Mesenchymal stem cell (in vitro differentiated cells and primary cell): ENCODE measurements at regions not wholly inside any gene's neighbourhood (a gene's known extent, or its start where the extent isn't known, plus 50 kb on each side); places are given as distances from the start of the nearest gene placed in this dataset.
A peak's percentile ranks its signal among the peaks of the same experiment; 100 is the strongest.

Source experiments
- DNase-seq: peaks from one replicate; pipeline ENCODE4 v3.0.0-alpha.2; 2013
- H2AFZ ChIP-seq: one replicate; pipeline ENCODE4 v1.6.1; 2013; ENCODE audit warnings: low read depth, mild to moderate bottlenecking, control low read depth, inconsistent platforms, low read length, moderate library complexity
- H2AK5ac ChIP-seq: 2 replicates; pipeline ENCODE4 v1.6.1; 2013; ENCODE audit warnings: low read length, moderate library complexity, mild to moderate bottlenecking, inconsistent platforms; ENCODE audit not compliant: severe bottlenecking
- H2BK120ac ChIP-seq: one replicate; pipeline ENCODE4 v1.6.1; 2013; ENCODE audit warnings: low read depth, mild to moderate bottlenecking, inconsistent platforms, low read length, moderate library complexity
- H2BK12ac ChIP-seq, 2 experiments: one replicate each; pipeline ENCODE4 v1.6.1; 2013; ENCODE audit warnings: inconsistent platforms in 2 of 2, low read length in 2 of 2, mild to moderate bottlenecking in 2 of 2, moderate library complexity in 2 of 2, control low read depth in 1 of 2
- H2BK15ac ChIP-seq: one replicate; pipeline ENCODE4 v1.6.1; 2013; ENCODE audit warnings: mild to moderate bottlenecking, low read depth, inconsistent platforms; ENCODE audit not compliant: poor library complexity, severe bottlenecking
- H2BK5ac ChIP-seq: 2 replicates; pipeline ENCODE4 v1.6.1; 2013; ENCODE audit warnings: low read depth, mild to moderate bottlenecking, low read length, control low read depth, inconsistent platforms; ENCODE audit not compliant: poor library complexity, severe bottlenecking
- H3K14ac ChIP-seq, 2 experiments: one replicate each; pipeline ENCODE4 v1.6.1; 2013; ENCODE audit warnings: inconsistent platforms in 2 of 2, low read length in 2 of 2, control low read depth in 1 of 2, mild to moderate bottlenecking in 1 of 2, moderate library complexity in 1 of 2
- H3K18ac ChIP-seq, 2 experiments: one replicate each; pipeline ENCODE4 v1.6.1; 2013; ENCODE audit warnings: inconsistent platforms in 2 of 2, low read length in 2 of 2, control low read depth in 1 of 2, low read depth in 1 of 2, mild to moderate bottlenecking in 1 of 2
- H3K23ac ChIP-seq, 2 experiments: one replicate each; pipeline ENCODE4 v1.6.1; 2013; ENCODE audit warnings: inconsistent platforms in 2 of 2, low read length in 2 of 2, mild to moderate bottlenecking in 2 of 2, moderate library complexity in 2 of 2, control low read depth in 1 of 2
- H3K27ac ChIP-seq: 2 replicates; pipeline ENCODE4 v1.5.1; 2013; ENCODE audit warnings: mild to moderate bottlenecking, moderate library complexity, low read length, control low read depth, inconsistent platforms; ENCODE audit not compliant: poor library complexity, severe bottlenecking
- H3K27me3 ChIP-seq, 2 experiments: 2 replicates each; pipeline versions ENCODE4 v1.6.1 to v1.7.0; 2013; ENCODE audit warnings: low read length in 2 of 2, mild to moderate bottlenecking in 2 of 2, moderate library complexity in 2 of 2, control low read depth in 1 of 2, inconsistent platforms in 1 of 2; ENCODE audit not compliant: control insufficient read depth in 1 of 2, insufficient read depth in 1 of 2
- H3K36me3 ChIP-seq, 2 experiments: 2 replicates each; pipeline versions ENCODE4 v1.6.1 to v1.7.0; 2013; ENCODE audit warnings: low read length in 2 of 2, control low read depth in 1 of 2, inconsistent platforms in 1 of 2, low read depth in 1 of 2, mild to moderate bottlenecking in 1 of 2; ENCODE audit not compliant: insufficient read depth in 2 of 2, control insufficient read depth in 1 of 2
- H3K4ac ChIP-seq, 2 experiments: one replicate each; pipeline ENCODE4 v1.6.1; 2013; ENCODE audit warnings: inconsistent platforms in 2 of 2, low read length in 2 of 2, mild to moderate bottlenecking in 2 of 2, moderate library complexity in 2 of 2, control low read depth in 1 of 2, low read depth in 1 of 2
- H3K4me1 ChIP-seq: 2 replicates; pipeline ENCODE4 v1.6.1; 2013; ENCODE audit warnings: low read depth, low read length, control low read depth; ENCODE audit not compliant: control insufficient read depth, insufficient read depth
- H3K4me2 ChIP-seq: 2 replicates; pipeline ENCODE4 v1.6.1; 2013; ENCODE audit warnings: low read length, mild to moderate bottlenecking, inconsistent platforms; ENCODE audit not compliant: poor library complexity, severe bottlenecking
- H3K4me3 ChIP-seq, 2 experiments: 2 replicates each; pipeline versions ENCODE4 v1.5.1 to v1.7.0; 2013; ENCODE audit warnings: low read length in 2 of 2, mild to moderate bottlenecking in 2 of 2, control low read depth in 1 of 2, low read depth in 1 of 2; ENCODE audit not compliant: insufficient read depth in 1 of 2
- H3K79me1 ChIP-seq: replicated peaks from 2 replicates; pipeline ENCODE4 v1.6.1; 2013; ENCODE audit warnings: mild to moderate bottlenecking, control low read depth, low read length, inconsistent platforms; ENCODE audit not compliant: poor library complexity, severe bottlenecking
- H3K9ac ChIP-seq: 2 replicates; pipeline ENCODE4 v1.7.0; 2013; ENCODE audit warnings: mild to moderate bottlenecking, low read length, moderate library complexity
- H3K9me3 ChIP-seq: 2 replicates; pipeline ENCODE4 v1.7.0; 2013; ENCODE audit warnings: mild to moderate bottlenecking, low read length; ENCODE audit not compliant: control insufficient read depth
- H4K8ac ChIP-seq: one replicate; pipeline ENCODE4 v1.6.1; 2013; ENCODE audit warnings: inconsistent platforms, mild to moderate bottlenecking, low read length, moderate library complexity
- H4K91ac ChIP-seq: one replicate; pipeline ENCODE4 v1.6.1; 2013; ENCODE audit warnings: mild to moderate bottlenecking, low read length, inconsistent platforms
- WGBS: methylation state at CpG from one replicate; pipeline ENCODE4 v1.1.7; 2013; ENCODE audit warnings: mixed read lengths; 5-methylcytosine and 5-hydroxymethylcytosine counted together

DNA sequence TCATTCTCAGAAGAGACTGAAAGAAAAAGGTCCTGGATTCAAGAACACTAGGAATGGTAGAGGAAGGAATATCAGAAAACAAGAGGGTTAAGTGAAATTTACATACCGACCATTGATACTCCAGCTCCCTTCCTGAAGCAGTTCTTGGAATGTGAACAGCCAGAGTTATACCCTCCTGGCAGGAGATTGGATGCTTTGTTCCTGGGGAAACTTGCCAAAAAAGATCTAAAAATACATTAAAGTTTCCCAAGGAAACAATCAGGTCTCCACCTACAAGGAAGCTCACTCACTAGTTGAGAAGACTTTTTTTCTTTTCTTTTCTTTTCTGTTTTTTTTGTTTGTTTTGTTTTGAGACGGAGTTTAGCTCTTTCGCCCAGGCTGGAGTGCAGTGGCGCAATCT, 91.1 kb downstream of the HLX start:
- Histone ChIP-seq H3K4me3 (no peak overlapping the region), H3K14ac (no peak overlapping the region), H2BK120ac (no peak overlapping the region), H3K36me3 (no peaks in the 10 kb centered on the region), H2BK5ac (no peak overlapping the region), H3K9me3 (no peaks in the 10 kb centered on the region), H3K4me2 (no peak overlapping the region), H4K8ac (no peak overlapping the region), H3K79me1 (no peaks in the 10 kb centered on the region), H3K23ac (no peak overlapping the region), H2BK15ac (no peak overlapping the region), H2AFZ (no peak overlapping the region), H4K91ac (no peak overlapping the region), H3K27me3 (no peaks in the 10 kb centered on the region), H2BK12ac (peak overlapping the region in 1 of 2 experiments; percentile 46), H2AK5ac (no peak overlapping the region), H3K4ac (no peak overlapping the region), H3K9ac (no peak overlapping the region), H3K27ac (no peak overlapping the region), H3K18ac (no peak overlapping the region), H3K4me1 (peaks cover 5% of the 10 kb centered on the region)
- no peak for DNase-seq
- 93% methylated on average over 4 of the region's 4 CpGs for WGBS

DNA sequence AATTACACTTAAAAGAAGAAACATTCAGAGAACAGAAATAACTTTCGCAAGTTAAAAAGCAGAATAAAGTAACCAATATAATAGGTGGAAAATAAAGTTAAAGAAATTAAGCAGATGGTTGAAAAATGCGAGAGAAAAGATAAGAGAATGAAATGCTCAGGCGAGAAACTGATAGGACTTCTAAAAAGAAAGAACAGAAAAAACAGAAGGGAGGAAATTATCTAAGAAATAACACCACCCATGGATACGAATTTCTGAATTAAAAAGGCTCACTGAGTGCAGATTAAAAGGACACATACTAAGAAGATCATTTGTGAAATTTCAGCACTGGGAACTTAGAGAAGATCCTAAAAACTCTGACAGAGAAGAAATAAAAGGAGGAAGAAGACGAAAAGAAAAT, 92.0 kb downstream of the HLX start:
- Histone ChIP-seq H3K9me3 (no peaks in the 10 kb centered on the region), H4K8ac (no peak overlapping the region), H3K23ac (no peak overlapping the region), H4K91ac (no peak overlapping the region), H3K9ac (no peak overlapping the region), H3K14ac (no peak overlapping the region), H3K27me3 (no peaks in the 10 kb centered on the region), H2AK5ac (no peak overlapping the region), H2AFZ (no peak overlapping the region), H2BK120ac (no peak overlapping the region), H3K79me1 (no peaks in the 10 kb centered on the region), H2BK12ac (no peak overlapping the region), H2BK15ac (no peak overlapping the region), H3K36me3 (no peaks in the 10 kb centered on the region), H2BK5ac (no peak overlapping the region), H3K4me1 (peaks cover 5% of the 10 kb centered on the region), H3K4me3 (no peak overlapping the region), H3K18ac (no peak overlapping the region), H3K4ac (no peak overlapping the region), H3K27ac (no peak overlapping the region), H3K4me2 (no peak overlapping the region)
- DNase-seq, result no peak
- 100% methylated on average over 2 of the region's 5 CpGs for WGBS

DNA sequence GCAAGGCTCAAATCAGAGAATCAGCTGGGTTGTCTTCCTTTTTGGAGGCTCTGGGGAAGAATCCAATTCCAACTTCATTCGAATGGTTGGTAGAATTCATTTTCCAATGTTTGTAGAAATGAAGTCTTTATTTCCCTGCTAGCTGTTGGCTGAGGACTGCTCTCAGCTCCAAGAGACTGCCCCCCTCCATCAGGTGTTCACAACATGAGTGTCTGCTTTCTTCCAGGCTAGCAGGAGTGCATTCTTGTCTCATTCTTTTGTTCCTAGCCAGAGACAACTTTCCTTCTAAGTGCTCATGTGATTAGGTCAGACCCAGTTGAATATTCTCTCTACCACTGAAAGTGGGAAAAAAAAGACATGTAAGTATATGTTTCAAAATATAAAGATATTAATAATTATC, 95.2 kb downstream of the HLX start:
- Histone ChIP-seq H3K9ac (no peak overlapping the region), H3K4me2 (no peak overlapping the region), H2BK12ac (no peak overlapping the region), H4K8ac (no peak overlapping the region), H3K79me1 (no peaks in the 10 kb centered on the region), H2BK120ac (no peak overlapping the region), H4K91ac (no peak overlapping the region), H2BK5ac (no peak overlapping the region), H2BK15ac (no peak overlapping the region), H3K18ac (no peak overlapping the region), H3K9me3 (no peaks in the 10 kb centered on the region), H3K27ac (no peak overlapping the region), H3K4me1 (no peaks in the 10 kb centered on the region), H3K23ac (no peak overlapping the region), H3K14ac (no peak overlapping the region), H2AFZ (no peak overlapping the region), H3K36me3 (no peaks in the 10 kb centered on the region), H3K4ac (no peak overlapping the region), H3K27me3 (no peaks in the 10 kb centered on the region), H2AK5ac (no peak overlapping the region), H3K4me3 (no peak overlapping the region)
- WGBS, result 60% methylated on average over 1 of the region's 1 CpG
- no peak for DNase-seq

DNA sequence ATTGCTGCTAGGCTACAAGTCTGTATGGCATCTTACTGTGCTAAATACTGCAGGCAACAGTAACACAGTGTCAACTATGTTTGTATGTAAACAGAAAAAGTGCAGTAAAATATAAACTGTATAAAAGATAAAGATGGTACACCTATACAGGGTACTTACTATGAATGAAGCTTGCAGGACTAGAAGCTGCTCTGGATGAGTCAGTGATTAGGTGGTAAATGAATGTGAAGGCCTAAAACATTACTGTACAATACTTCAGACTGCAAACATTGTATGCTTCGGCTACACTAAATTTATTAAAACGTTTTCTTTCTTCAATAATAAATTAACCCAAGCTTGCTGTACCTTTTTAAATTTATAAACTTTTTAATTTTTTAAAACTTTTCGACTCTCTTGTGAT, 97.1 kb downstream of the HLX start:
- H3K79me1 ChIP-seq, result no peaks in the 10 kb centered on the region
- H3K4ac ChIP-seq, result no peak overlapping the region
- no CpG with 5 or more reads among the region's 3 CpGs for WGBS
- H3K9me3 ChIP-seq, result no peaks in the 10 kb centered on the region
- H3K14ac ChIP-seq, result no peak overlapping the region
- H4K91ac ChIP-seq, result no peak overlapping the region
- H3K36me3 ChIP-seq, result no peaks in the 10 kb centered on the region
- no peak overlapping the region for H3K27ac ChIP-seq
- no peak overlapping the region for H2BK120ac ChIP-seq
- H2AK5ac ChIP-seq, result no peak overlapping the region
- H3K18ac ChIP-seq, result no peak overlapping the region
- no peak overlapping the region for H4K8ac ChIP-seq
- no peaks in the 10 kb centered on the region for H3K27me3 ChIP-seq
- no peak overlapping the region for H2BK15ac ChIP-seq
- H3K23ac ChIP-seq, result no peak overlapping the region
- H3K4me3 ChIP-seq, result no peak overlapping the region
- no peak overlapping the region for H3K4me2 ChIP-seq
- no peak overlapping the region for H3K9ac ChIP-seq
- DNase-seq, result no peak
- no peak overlapping the region for H2BK12ac ChIP-seq
- H2AFZ ChIP-seq, result no peak overlapping the region
- H3K4me1 ChIP-seq, result no peaks in the 10 kb centered on the region
- H2BK5ac ChIP-seq, result no peak overlapping the region
